Activated CD8-positive, alpha-beta memory T cell treated with anti-CD3 and anti-CD28 coated beads for 4 hours (primary cell): ENCODE measurements at regions not wholly inside any gene's neighbourhood (a gene's known extent, or its start where the extent isn't known, plus 50 kb on each side); places are given as distances from the start of the nearest gene placed in this dataset.

Source experiments
- DNase-seq, 2 donors: peaks; one replicate each; pipeline ENCODE4 v3.0.0-alpha.2; 2020; ENCODE audit warnings: low read depth in 2 of 2

DNA sequence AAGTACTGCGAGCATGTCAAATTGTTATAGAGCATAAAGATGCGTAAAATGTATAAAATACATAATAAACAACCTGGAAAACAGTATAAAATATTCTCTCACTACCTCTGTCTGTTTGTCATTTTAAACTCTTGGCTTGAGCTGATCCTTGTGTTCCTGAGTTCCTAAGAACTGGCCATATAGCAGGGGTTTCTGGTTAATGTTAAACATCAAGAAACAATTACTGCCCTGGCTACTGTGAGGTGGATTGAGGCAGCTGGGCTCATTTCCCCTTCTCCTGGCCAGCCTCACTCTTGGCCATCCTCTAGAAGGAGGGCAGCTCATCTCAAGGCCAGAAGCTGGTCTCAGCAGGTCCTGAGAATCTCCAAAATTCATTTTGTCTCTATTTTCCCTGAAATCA, 297.3 kb upstream of the USP24 start:
- no peak for DNase-seq

DNA sequence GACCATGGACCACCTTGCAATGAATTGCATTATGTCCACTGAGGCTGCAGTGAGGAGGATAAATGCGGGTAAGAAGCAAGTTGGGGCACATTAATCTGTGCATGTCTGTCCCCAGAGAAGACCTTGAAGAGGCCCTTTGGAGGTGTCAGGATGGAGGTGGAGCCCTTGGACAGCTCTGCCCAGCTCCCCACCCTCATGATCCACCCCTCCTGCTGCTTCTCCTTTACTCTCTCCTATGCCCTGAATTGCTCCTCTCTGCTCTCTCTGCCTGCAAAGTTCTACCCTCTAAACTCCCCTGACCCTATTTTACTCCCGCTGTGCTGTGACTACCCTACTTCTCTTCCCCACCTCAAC, 292.4 kb upstream of the USP24 start:
- no peak for DNase-seq

DNA sequence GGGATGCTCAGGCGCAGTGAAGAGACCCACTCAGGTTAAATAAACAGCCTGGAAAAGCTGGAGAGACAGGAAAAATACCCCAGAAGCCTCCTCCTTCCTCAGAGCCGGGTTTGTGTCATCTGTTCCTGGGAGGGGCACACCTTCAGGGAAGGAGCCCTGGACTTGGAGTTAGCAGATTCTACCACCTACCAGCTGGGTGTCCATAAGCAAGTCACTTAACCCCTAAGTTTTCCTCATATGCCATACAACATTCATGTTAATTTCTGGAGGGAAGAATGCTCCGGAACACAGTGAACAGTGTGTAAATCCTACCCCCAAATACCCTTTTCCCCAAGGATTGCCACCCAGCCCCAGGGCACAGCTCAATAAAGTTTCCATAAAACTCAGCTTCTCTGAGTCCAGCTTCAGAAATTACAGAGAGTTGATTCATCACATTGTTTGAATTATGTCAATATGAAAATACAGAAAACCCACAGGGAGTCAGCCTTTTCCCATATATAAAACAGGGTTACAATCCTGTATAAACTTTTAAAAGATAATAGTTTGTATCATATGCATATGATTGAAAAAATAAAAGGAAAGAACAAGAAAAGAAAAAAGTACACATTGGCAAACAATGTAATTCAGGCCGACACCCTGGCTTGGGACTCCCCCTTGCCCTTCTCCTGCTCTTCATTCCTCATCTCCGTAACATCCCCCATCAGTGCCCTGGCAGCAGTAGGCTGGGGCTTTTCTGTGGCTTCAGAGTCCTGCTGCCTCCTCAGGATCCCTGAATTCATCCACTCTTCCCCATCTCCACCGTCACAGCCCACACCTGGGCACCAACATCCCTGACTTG, 291.8 kb upstream of the USP24 start:
- no peak for DNase-seq

DNA sequence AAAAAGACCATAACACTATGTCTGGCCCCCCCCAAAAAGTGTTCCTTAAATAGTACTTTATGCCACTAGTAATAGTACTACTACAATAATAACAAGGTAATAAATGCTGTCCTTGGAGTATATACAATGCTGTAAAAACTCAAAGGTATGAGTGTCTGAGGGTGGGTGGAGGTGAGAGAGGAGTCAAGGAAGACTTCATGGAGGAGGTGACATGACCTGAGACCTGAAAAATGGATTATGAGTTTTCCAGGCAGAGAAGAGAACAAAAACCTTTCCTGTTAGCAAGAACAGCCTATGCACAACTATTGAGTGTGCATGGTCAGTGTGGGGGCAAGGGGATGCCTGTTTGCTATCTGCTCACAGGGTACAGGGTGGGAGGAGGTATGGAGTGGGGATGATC, 290.2 kb upstream of the USP24 start:
- no peak for DNase-seq

DNA sequence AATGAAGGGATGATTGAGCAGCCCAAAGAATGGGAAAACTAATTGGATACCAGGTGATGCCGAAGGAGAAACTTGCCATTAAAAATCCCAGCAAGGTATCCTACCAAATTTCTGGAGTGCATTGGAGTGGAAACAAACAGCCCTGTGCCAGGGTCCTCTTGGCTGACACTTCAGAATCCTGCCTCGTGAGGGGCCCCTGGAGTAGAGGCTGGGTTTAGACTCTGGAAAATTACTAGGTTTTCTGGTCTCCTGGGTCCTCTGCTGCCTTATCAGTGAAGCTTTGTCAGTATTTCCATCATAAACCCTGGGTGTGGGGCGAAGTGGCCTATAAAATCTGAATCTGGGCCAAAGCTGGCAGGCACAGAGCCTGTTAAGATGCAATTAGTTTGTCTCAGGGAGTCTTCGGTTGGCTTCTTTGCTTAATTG, 289.2 kb upstream of the USP24 start:
- no peak for DNase-seq

DNA sequence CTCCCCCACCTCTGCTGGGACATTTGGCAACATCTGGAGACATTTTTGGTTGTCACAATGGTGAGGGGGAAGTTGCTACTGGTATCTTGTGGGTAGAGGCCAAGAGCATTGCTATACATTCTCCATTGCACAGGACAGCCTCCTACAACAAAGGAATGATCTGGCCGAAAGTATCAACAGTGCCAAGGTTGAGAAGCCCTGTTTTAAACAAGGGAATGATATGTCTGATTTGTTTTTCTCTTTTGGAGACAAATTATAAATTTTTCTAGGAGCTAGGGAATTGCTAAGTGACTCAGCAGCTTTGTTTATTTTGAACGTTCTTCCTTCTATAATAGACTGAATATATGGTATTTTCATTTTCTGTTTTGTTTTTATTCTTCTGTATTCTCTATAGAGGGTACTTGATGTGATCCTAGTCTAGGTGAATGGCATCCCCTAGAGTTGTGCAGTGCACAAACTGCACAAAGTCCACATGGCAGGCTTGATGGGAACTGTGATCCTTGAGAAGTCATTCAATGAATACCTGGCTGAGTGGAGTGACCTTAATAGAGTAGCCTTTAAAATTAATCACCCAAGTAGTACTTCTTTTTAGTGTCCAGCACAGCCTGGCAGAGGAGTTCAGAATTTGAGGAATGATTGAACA, 288.6 kb upstream of the USP24 start:
- DNase-seq, result no peak

DNA sequence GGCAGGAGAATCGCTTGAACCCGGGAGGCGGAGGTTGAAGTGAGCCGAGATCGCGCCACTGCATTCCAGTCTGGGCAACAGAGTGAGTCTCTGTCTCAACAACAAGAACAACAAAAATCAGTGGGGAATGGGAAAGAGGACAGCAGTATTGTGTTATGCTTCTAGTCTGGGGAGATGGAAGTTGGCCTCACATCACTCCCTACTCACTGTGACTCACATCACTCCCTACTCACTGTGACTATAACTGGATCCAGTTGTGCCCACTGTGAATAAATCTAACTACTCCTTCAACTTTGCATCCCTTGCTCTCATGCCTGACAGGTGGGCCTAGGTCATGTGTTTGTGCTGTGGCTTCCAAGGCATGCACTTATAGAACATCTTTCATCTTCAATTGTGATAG, 285.4 kb upstream of the USP24 start:
- DNase-seq, result no peak

DNA sequence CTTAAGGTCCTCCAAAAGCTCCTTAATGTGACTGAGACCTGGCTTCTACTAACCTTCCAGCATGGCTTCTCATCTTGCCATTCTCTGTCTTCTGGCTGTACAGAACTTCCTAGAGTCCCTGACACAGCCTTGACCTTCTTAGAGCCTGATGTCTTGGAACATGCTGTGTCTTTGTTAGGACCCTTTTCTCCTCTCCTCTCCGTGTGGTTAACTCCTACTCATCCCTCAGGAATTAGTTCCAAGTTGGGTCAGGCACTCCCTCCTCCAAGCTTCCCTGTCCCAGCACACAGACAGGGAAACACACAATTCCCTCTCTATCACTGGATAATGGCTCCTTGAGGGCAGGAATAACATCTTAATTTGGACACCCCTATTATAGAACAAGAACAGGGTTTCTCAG, 275.4 kb upstream of the USP24 start:
- DNase-seq, result no peak

DNA sequence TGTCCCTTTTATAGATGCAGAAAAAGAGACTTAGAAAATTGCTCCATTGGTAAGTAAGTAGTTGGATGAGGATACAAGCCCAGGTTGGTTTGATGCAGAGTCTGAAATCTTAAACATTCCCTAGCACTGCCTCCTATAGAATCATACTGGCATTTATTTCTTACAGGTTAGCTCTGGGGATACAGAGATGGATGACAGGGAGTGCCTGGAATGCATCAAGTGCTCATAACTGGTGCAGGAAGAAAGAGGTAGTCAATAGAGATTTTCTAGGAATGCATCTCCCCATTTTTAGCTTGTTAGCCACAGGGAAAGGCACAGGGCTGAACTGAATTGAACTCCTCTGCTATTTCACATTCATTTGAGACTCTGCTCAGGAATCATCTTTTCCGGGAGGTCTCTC, 269.0 kb upstream of the USP24 start:
- no peak for DNase-seq

DNA sequence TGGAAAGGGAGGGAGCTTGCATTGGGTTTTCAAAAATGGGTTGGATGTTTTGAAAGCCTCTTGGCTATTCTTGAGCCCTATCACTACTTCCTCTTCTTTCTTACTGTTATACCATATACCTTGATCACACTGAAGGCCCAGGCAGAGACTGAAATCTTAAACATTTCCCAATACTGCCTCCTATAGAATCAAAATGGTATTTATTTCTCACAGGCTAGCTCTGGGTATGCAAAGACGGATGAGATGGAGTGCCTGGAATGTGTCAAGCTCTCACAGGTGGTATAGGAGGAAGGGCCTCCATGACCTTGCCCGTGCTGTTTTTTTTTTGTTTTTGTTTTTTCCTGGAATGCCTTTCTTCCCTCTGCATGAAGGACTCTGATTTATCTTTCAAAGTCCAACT, 268.4 kb upstream of the USP24 start:
- DNase-seq, result no peak

DNA sequence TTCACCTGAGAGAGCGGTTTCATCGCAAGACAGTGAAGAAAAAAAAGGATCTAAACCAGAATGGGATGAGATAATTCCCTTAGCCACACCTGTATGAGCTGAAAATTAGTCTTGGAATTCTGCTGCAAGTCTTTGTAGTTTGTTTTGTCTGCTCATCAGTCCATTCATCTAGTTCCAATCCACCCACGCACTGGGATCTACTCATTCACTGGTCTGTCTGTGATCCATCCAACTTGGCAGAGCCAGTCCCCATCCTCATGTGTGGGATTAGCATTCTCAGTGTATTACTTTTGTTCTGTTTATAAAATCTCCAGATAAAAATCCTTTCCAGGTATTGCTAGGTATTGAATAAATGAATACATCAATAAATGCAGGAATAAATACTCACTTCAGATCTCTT, 266.5 kb upstream of the USP24 start:
- no peak for DNase-seq

DNA sequence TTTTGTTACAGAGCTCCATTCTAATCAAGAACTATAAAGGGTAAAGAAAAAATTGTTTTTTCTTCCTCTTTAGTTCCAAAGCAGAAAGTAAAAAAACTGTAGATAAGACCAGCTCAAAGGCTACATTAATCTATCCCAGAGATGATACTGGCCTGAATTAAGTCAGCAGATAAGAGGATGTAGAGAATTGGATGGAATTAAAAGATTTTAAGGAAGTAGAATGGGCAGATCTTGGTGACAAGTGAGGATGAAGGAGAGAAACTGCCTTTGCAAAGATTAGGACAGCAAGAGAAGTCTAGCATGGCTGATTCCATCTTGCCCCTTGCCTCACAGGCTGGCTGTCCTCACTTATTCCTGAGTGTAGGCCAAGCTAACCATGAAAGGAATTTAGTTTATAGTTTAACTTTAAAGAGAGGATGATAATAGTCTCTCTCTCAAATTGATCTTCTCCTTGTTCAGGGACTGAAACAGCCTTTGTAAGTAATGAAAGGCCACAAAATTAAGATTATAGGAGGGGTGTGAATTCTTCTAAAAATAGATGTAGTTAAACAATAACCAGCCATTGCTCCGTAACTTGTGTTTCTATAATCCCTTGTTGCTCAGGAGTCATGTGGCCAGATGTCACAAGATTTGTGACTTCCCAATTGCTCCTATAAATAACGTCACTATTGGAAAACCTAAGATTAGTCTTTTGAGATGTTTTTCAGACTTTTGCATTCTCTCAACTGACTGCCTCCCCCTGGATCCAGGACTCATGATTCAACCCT, 265.0 kb upstream of the USP24 start:
- no peak for DNase-seq

DNA sequence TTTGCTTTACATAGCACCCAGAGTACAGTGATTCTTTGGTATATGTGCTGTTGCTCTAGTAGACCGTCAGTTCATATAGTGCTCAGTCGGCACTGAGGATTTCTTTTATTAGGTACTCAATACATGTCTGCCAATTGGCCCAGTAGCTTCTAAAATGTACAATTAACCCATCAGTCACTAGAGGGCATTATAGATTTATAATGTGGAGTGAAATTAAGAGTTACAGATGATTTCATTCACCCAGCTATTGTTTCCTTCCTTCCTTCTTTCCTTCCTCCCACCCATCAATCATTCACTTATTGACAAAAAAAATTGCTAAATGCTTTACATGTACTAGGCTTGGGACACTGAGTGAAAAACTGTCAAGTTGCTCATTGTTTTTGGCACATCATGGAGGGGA, 263.6 kb upstream of the USP24 start:
- no peak for DNase-seq

DNA sequence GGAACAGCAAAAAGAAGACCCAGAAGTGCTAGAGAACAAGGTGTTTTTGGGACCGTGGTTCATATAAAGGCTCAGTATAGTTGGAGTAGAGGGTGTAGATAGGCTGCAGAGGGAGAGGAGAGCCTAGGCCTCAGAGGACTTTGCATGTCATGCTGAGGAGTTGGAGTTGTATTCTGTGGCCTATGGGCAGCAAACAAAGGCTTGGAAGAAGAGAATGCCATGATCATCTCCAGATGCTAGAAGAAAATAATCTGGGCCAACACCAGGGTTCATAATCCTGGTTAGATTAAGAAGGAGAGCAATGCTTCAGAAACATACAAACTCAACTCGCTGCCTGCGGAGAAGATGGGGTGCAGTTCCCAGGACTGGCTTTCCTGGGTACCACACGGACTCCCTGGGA, 262.8 kb upstream of the USP24 start:
- DNase-seq, result no peak

DNA sequence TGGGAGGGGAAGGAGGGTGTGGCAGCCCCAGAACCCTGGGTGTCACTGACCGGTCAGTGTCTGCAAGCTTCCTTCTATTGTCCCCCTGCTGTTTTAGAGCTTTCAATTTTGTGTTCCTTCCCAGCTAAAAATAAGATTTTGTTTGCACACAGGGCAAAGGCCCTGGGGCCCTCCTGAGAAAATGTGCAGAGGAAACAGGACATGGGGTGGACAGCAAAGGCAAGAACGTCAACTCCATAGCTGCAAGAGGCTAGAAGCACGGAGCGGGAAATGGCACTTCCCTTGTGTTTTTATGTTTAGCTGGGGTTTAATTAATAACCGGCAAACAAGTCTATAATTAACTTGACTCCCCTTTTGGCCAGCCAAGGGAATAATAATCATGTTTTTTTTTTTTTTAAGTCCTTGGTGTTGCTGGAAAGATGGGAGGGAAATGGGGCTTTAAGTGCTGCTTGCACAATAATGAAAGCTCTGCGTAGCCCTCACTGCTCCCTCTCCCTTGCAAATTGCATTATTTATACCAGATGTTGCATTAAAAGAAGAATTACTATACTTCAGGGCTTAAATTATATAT, 261.4 kb upstream of the USP24 start:
- no peak for DNase-seq

DNA sequence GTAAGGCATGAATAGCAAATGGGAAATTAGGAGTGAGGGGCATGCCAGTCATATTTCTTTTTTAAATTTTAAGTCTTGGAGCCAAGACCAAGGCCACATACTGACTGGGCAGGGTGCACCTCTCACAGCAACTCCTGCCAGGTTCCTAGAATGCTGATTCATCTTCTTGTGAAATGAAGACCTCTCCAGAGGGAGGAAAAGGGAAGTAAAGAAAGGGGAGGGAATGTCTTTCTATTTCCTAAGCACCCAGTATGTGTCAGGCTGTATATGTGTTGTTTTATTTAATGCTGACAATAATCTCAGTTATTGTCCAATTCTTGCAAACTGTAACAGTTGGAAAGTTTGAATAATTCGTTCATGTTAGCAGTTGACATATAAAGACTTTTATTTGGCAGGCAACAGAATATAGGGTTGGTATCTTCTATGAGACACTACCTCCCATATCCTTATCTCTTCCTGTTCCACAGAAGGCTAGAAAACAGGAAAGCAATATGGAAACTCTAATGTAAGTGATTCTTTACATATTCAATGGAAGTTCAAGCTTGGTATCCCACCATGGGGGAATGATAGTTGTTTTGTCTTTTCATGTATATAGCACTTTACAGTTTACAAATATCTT, 259.1 kb upstream of the USP24 start:
- no peak for DNase-seq

DNA sequence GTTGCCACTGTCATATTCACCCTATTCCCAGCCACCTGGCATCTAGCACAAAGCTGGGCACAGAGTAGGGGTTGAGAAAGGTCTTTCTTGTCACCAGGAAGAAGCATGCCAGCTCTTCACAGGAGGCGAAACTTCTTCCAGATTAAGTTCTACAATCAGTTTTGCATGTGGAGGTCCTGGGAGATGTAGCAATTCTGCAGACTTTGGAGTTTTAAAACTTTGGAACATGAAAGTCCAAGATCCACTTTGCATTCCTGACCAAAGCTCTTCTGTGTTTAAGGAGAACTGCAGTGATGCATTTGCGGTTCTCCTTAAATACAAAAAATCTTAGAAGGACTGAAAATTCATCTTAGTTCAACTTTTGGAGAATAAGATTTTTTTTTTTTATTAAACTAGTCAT, 258.5 kb upstream of the USP24 start:
- DNase-seq, result no peak

DNA sequence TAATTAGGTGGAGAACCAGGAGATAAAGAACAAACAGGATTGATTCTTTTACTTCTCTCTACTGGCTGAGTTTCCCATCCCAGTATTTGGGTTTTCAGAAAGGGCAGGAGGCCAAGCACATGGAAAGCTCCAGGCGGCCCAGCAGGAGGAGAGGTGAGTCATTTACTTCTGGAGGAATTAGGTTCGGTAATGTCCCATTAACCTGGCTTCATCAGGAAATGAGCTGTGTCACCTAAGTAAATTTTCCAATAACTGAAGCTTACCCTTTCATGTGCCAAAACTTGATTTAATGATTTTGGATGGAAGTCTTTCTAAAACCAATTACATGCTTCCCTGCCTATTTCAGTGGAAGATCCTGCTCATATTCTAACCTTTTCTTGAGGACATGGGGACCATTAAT, 257.6 kb upstream of the USP24 start:
- no peak for DNase-seq

DNA sequence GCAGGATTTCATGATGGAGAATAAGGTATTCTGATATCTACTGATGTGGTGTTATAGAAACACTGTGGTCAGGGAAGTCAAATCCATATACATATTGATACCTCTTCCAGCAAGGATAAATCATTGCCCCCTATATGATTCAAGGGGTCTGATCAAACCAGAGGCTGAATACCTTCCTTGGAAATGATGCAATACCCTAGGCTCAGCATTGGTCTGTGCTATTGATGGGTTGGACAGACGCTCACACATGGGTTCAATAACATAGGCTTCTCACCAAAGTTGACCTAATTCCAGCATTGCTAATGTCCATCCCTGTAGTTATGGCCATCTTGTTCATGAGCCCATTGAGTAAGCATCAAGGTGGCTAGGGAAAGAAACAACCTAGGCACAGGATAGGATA, 257.0 kb upstream of the USP24 start:
- DNase-seq, result no peak

DNA sequence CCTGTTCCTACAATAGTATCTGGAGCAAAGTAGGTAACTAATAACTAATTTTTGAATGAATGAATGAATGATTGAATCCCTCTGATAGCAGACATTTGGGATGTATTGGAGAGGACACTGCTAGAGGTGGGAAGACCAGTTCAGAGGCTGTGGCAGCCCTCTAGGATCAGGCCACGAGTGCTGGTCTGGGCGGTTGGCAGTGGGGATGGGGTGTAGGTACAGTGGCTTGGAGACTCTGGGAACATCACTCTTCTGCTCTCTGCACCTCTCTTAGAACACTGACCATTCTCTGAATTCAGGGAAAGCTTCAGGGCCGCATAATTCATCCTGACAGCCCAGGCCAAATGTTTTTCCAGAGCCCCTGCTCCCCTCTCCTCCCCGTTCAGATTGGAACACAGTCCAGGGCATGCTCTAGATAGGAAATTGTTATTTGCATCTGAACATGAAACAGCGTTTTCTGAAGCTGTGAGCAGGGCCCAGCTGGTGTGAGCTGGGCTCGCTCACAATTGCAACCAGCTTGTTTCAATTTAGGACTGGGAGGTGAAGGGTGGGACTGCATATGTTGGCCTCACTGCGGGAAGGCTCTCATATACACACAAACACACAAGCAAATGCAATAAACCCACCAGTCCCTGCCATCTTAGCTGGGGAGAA, 253.1 kb upstream of the USP24 start:
- no peak for DNase-seq

DNA sequence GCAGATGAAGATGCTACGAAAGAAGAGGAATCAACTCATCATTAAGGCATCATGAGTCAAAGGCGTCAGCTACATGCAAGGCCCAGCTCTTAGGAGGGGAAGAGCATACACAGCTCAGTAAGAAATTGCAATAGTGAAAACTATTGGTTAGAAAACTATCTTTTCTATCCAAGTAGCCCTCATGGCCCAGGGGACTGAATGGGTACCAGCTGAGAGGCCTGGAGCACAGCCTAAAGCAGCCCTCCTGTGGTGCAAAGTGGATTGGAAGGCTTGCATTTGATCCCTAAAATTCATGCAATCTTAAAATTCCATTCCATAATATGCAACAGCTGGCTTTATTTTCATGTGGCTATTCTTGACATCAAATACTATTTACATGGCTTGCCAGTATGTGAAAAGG, 251.8 kb upstream of the USP24 start:
- no peak for DNase-seq

DNA sequence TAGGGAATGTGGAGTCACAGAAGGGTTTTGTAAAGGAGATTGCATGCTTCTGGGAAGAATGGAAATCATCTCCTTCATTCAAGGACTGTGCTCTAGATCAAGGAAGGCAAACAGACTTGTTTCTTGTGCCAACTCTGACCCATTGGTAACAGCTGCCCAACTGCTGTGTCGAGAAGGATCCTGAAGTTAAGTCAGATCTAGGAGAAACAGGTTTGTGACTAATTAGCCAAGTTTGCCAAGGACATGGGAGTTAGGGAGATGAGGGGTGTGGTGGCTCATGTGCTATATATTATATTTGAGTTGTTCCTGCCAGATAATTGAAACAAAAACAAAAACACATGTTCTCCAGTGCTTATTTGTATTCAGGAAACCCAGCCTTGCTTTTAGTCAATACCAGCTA, 251.2 kb upstream of the USP24 start:
- no peak for DNase-seq
